ENCODE measurements at regions not wholly inside any gene's neighbourhood (a gene's known extent, or its start where the extent isn't known, plus 50 kb on each side); places are given as distances from the start of the nearest gene placed in this dataset.
A peak's percentile ranks its signal among the peaks of the same experiment; 100 is the strongest.

- DNase-seq (ENCODE audit: low spot score) (no peak), ATAC-seq (no peak), FAIRE-seq (no peak)
- BruUV-seq (replicated peaks): no TSS peak
- Histone ChIP-seq H3K4me1 (ENCODE audit: insufficient read depth, low read length) (no peaks in the 10 kb centered on the region), H3K36me3 (replicated peaks in 1 of 2; ENCODE audit: control insufficient read depth in 1 of 2, insufficient read depth in 2 of 2, low read length in 2 of 2) (no peaks in the 10 kb centered on the region), H3K27me3 (ENCODE audit: control insufficient read depth in 1 of 2, insufficient read depth in 2 of 2, low read length in 2 of 2) (no peaks in the 10 kb centered on the region), H3K4me2 (ENCODE audit: low read depth, low read length) (no peak overlapping the region), H2AFZ (ENCODE audit: low read length) (no peak overlapping the region), H3K9ac (ENCODE audit: insufficient read depth, low read depth, low read length) (no peak overlapping the region), H3K79me2 (ENCODE audit: insufficient read depth, low read length) (no peaks in the 10 kb centered on the region), H4K20me1 (ENCODE audit: insufficient read depth, low read length) (no peaks in the 10 kb centered on the region), H3K4me3 (replicated peaks in 1 of 3; ENCODE audit: insufficient read depth in 1 of 3, low read depth in 2 of 3, low read length in 3 of 3) (no peak overlapping the region), H3K27ac (ENCODE audit: extremely low read length, insufficient read depth, low read length) (no peak overlapping the region), H3K9me3 (ENCODE audit: low read length) (no peaks in the 10 kb centered on the region; the same call in 1 of the 2 replicates)
- in situ Hi-C loops (cut with HindIII; ENCODE audit: extremely low pct_ligation_motif_present, low pct_unique_long_range_greater_than_20kb) (no loop called here), intact Hi-C loops (cut with micrococcal nuclease; ENCODE audit: unreplicated experiment) (no loop called here)
- POLR2A ChIA-PET: no interaction called here
- CTCF ChIA-PET (ENCODE audit: low intra/inter-chr PET ratio, low total read pairs): no interaction called here
- WGBS (ENCODE audit: low lambda C conversion rate): 7% methylated on average over 3 of the region's 4 CpGs
- TF ChIP-seq ZMYM4 (CRISPR knock-in tag; IDR thresholded peaks at IDR 0.05) (no peak), MAFK (conservative IDR thresholded peaks at IDR 0.05 in 1 of 2, IDR thresholded peaks at IDR 0.05 in 1 of 2; ENCODE audit: low read length in 2 of 2) (peak; percentile 57 to 75), ISL2 (CRISPR knock-in tag; IDR thresholded peaks at IDR 0.05) (no peak), MXD4 (CRISPR knock-in tag; IDR thresholded peaks at IDR 0.05) (no peak), TCF7 (IDR thresholded peaks at IDR 0.05; ENCODE audit: low read depth) (no peak), ZNF510 (CRISPR knock-in tag; IDR thresholded peaks at IDR 0.05; ENCODE audit: low read depth) (no peak), ZNF589 (CRISPR knock-in tag; conservative IDR thresholded peaks at IDR 0.05) (no peak), NBN (conservative IDR thresholded peaks at IDR 0.05) (no peak), MAFF (IDR thresholded peaks at IDR 0.05; ENCODE audit: low read depth, low read length) (0 out of 2 replicates have a peak, but pooled peaks have one; percentile 15)
Observed at GRCh38 chr9:102941868-102942267, 53.3 kb upstream of the CYLC2 start.

- no peak overlapping the region for H3K4me3 ChIP-seq (replicated peaks in 1 of 3; ENCODE audit: insufficient read depth in 1 of 3, low read depth in 2 of 3, low read length in 3 of 3)
- intact Hi-C loops (cut with micrococcal nuclease; ENCODE audit: unreplicated experiment): no loop called here
- in situ Hi-C loops (cut with HindIII; ENCODE audit: extremely low pct_ligation_motif_present, low pct_unique_long_range_greater_than_20kb): no loop called here
- no peak overlapping the region for H3K27ac ChIP-seq (ENCODE audit: extremely low read length, insufficient read depth, low read length)
- no peak overlapping the region for H3K4me2 ChIP-seq (ENCODE audit: low read depth, low read length)
- H3K36me3 ChIP-seq (replicated peaks in 1 of 2; ENCODE audit: control insufficient read depth in 1 of 2, insufficient read depth in 2 of 2, low read length in 2 of 2): no peaks in the 10 kb centered on the region
- no peaks in the 10 kb centered on the region for H3K4me1 ChIP-seq (ENCODE audit: insufficient read depth, low read length)
- peak overlapping the region; percentile 27 for H2AFZ ChIP-seq (ENCODE audit: low read length)
- WGBS (ENCODE audit: low lambda C conversion rate): 18% methylated on average over 1 of the region's 1 CpG
- no peaks in the 10 kb centered on the region for H3K27me3 ChIP-seq (ENCODE audit: control insufficient read depth in 1 of 2, insufficient read depth in 2 of 2, low read length in 2 of 2)
- FAIRE-seq (no peak), DNase-seq (ENCODE audit: low spot score) (no peak), ATAC-seq (no peak)
- H3K9ac ChIP-seq (ENCODE audit: insufficient read depth, low read depth, low read length): no peak overlapping the region
- no peaks in the 10 kb centered on the region for H3K79me2 ChIP-seq (ENCODE audit: insufficient read depth, low read length)
- no peaks in the 10 kb centered on the region for H4K20me1 ChIP-seq (ENCODE audit: insufficient read depth, low read length)
- ChIA-PET POLR2A (no interaction called here), CTCF (ENCODE audit: low intra/inter-chr PET ratio, low total read pairs) (no interaction called here)
- no peaks in the 10 kb centered on the region for H3K9me3 ChIP-seq (ENCODE audit: low read length)
- no TSS peak for BruUV-seq (replicated peaks)
- TF ChIP-seq HNF4A (CRISPR knock-in tag; IDR thresholded peaks at IDR 0.05) (no peak), DNMT1 (CRISPR knock-in tag; IDR thresholded peaks at IDR 0.05) (no peak), HNF1A (IDR thresholded peaks at IDR 0.05; ENCODE audit: low read depth) (no peak), HNF1A (CRISPR knock-in tag; IDR thresholded peaks at IDR 0.05; ENCODE audit: borderline replicate concordance) (no peak), RBAK (CRISPR knock-in tag; IDR thresholded peaks at IDR 0.05) (no peak), SMC3 (IDR thresholded peaks at IDR 0.05; ENCODE audit: low read length) (no peak), HNF1B (CRISPR knock-in tag; IDR thresholded peaks at IDR 0.05) (no peak)
Observed at GRCh38 chr9:102922526-102922925, 72.6 kb upstream of the CYLC2 start.

Measured in HepG2 (cell line).